Gastrocnemius medialis (tissue), 4 donors: ENCODE measurements at regions not wholly inside any gene's neighbourhood (a gene's known extent, or its start where the extent isn't known, plus 50 kb on each side); places are given as distances from the start of the nearest gene placed in this dataset.

Experiments
- POLR2A ChIP-seq, 2 donors: fragments of 450-650 bp; IDR thresholded peaks; one replicate each; pipeline ENCODE4 v1.6.1; 2017; ENCODE audit warnings: antibody characterized with exemption in 2 of 2, mild to moderate bottlenecking in 2 of 2, moderate library complexity in 2 of 2
- TF ChIP-seq, protein P1 (sequence below), 5 experiments: fragments of 450-650 bp in 3 of 5; fragments of 200-600 bp in 2 of 5; sonication (generic) in 2 of 5; IDR thresholded peaks in 4 of 5; conservative IDR thresholded peaks in 1 of 5; 1 replicate in 4 of 5; 2 replicates in 1 of 5; pipeline ENCODE4 v1.5.1; 2016 to 2019; ENCODE audit warnings: antibody characterized with exemption in 5 of 5, mild to moderate bottlenecking in 3 of 5, moderate library complexity in 3 of 5

DNA sequence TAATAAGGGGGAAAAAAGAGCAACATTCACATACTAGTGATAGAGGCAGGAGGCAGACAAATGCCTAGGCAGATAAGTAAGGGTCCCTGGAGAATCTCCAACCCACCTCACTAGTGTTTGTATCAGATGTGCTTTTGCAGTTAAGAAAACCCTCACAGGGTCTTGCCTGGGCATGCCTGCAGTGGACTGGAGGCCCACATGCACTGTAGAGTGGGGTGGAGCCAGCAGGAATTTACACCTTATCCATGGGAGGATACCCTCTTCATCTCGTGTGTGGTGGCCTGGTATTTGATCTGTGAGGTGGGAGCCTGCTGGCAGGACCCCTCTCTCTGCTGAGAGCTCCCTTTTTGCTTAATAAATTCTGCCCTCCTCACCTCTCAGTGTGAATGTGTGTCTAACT lies 238.0 kb upstream of the SLC16A7 start:
- TF ChIP-seq, protein P1, sequence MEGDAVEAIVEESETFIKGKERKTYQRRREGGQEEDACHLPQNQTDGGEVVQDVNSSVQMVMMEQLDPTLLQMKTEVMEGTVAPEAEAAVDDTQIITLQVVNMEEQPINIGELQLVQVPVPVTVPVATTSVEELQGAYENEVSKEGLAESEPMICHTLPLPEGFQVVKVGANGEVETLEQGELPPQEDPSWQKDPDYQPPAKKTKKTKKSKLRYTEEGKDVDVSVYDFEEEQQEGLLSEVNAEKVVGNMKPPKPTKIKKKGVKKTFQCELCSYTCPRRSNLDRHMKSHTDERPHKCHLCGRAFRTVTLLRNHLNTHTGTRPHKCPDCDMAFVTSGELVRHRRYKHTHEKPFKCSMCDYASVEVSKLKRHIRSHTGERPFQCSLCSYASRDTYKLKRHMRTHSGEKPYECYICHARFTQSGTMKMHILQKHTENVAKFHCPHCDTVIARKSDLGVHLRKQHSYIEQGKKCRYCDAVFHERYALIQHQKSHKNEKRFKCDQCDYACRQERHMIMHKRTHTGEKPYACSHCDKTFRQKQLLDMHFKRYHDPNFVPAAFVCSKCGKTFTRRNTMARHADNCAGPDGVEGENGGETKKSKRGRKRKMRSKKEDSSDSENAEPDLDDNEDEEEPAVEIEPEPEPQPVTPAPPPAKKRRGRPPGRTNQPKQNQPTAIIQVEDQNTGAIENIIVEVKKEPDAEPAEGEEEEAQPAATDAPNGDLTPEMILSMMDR (IDR thresholded peaks at IDR 0.05 in 4 of 5, conservative IDR thresholded peaks at IDR 0.05 in 1 of 5), result no peak
- TF ChIP-seq POLR2A (IDR thresholded peaks at IDR 0.05), result no peak
